H1 (cell line): ENCODE measurements at regions not wholly inside any gene's neighbourhood (a gene's known extent, or its start where the extent isn't known, plus 50 kb on each side); places are given as distances from the start of the nearest gene placed in this dataset.
A peak's percentile ranks its signal among the peaks of the same experiment; 100 is the strongest.

ENCODE experiments used
- CTCF ChIA-PET: fragments of 300-600 bp; sonication (Branson Sonifier 250); formaldehyde crosslinking; loops from one replicate; lab custom pipeline; 2021; ENCODE audit not compliant: partially characterized antibody; lab: Charles Lee
- POLR2A ChIA-PET: fragments of 300-600 bp; sonication (Branson Sonifier 250); formaldehyde crosslinking; loops from one replicate; lab custom pipeline; 2021; ENCODE audit warnings: inconsistent platforms; ENCODE audit not compliant: partially characterized antibody; lab: Charles Lee
- DNase-seq, 2 experiments: peaks; one replicate each; pipeline versions ENCODE4 v3.0.0 to v3.0.0-alpha.2; 2010 to 2022; ENCODE audit warnings: low spot score in 2 of 2, low read depth in 1 of 2, mixed read lengths in 1 of 2
- FAIRE-seq: peaks from 2 replicates; lab custom pipeline; 2011; peaks lifted over from hg19 to GRCh38; lab: Jason Lieb, UNC
- H2AFZ ChIP-seq: 2 replicates; pipeline ENCODE4 v1.8.1; 2012; ENCODE audit warnings: low read length, inconsistent platforms
- H2AK5ac ChIP-seq: 2 replicates; pipeline ENCODE4 v1.6.1; 2013; ENCODE audit warnings: low read depth, low read length
- H2BK120ac ChIP-seq: replicated peaks from 2 replicates; pipeline ENCODE3; 2013; ENCODE audit warnings: low read depth, low read length, inconsistent platforms
- H2BK12ac ChIP-seq: 2 replicates; pipeline ENCODE4 v1.6.1; 2013; ENCODE audit warnings: low read depth, low read length
- H2BK15ac ChIP-seq: 2 replicates; pipeline ENCODE4 v1.6.1; 2013; ENCODE audit warnings: low read length
- H2BK20ac ChIP-seq: 2 replicates; pipeline ENCODE4 v1.6.1; 2013; ENCODE audit warnings: low read length
- H2BK5ac ChIP-seq: 2 replicates; pipeline ENCODE4 v1.6.1; 2013; ENCODE audit warnings: low read depth, low read length
- H3K14ac ChIP-seq: 2 replicates; pipeline ENCODE4 v1.6.1; 2013; ENCODE audit warnings: inconsistent platforms; ENCODE audit not compliant: insufficient read length
- H3K18ac ChIP-seq: 2 replicates; pipeline ENCODE4 v1.6.1; 2013; ENCODE audit warnings: low read length; ENCODE audit errors: extremely low read depth
- H3K23ac ChIP-seq: 2 replicates; pipeline ENCODE4 v1.6.1; 2013; ENCODE audit warnings: inconsistent platforms; ENCODE audit not compliant: insufficient read length
- H3K23me2 ChIP-seq: 2 replicates; pipeline ENCODE4 v1.6.1; 2013; ENCODE audit warnings: low read depth, low read length
- H3K27ac ChIP-seq: 2 replicates; pipeline ENCODE4 v1.6.1; 2011; ENCODE audit warnings: low read depth, low read length, inconsistent platforms
- H3K27me3 ChIP-seq, 4 experiments: replicated peaks in 1 of 4; 1 replicate in 1 of 4; 2 replicates in 3 of 4; pipeline versions ENCODE4 v1.6.1 to v1.8.1; 2011 to 2013; ENCODE audit warnings: low read length in 3 of 4, mild to moderate bottlenecking in 3 of 4, inconsistent platforms in 2 of 4, mixed read lengths in 2 of 4, moderate library complexity in 1 of 4; ENCODE audit not compliant: control insufficient read depth in 3 of 4, insufficient read depth in 3 of 4; ENCODE audit errors: extremely low read depth in 1 of 4
- H3K36me3 ChIP-seq, 4 experiments: 2 replicates each; pipeline versions ENCODE4 v1.6.1 to v1.8.1; 2011 to 2013; ENCODE audit warnings: mild to moderate bottlenecking in 4 of 4, low read length in 3 of 4, moderate library complexity in 2 of 4, control low read depth in 1 of 4, inconsistent platforms in 1 of 4; ENCODE audit not compliant: insufficient read depth in 4 of 4, control insufficient read depth in 2 of 4
- H3K4ac ChIP-seq: replicated peaks from 2 replicates; pipeline ENCODE3; 2013; ENCODE audit warnings: low read length, low read depth, mixed read lengths, inconsistent platforms; ENCODE audit not compliant: insufficient read length
- H3K4me1 ChIP-seq, 4 experiments: replicated peaks in 1 of 4; 1 replicate in 1 of 4; 2 replicates in 3 of 4; pipeline versions ENCODE4 v1.6.1 to v1.8.1; 2011 to 2013; ENCODE audit warnings: low read length in 3 of 4, inconsistent platforms in 2 of 4, mixed read lengths in 1 of 4; ENCODE audit not compliant: insufficient read depth in 4 of 4, control insufficient read depth in 3 of 4
- H3K4me2 ChIP-seq, 2 experiments: 2 replicates each; pipeline versions ENCODE4 v1.6.1 to v1.8.1; 2011 to 2013; ENCODE audit warnings: low read depth in 2 of 2, low read length in 2 of 2, control low read depth in 1 of 2, inconsistent platforms in 1 of 2, mild to moderate bottlenecking in 1 of 2; ENCODE audit not compliant: insufficient read depth in 1 of 2
- H3K4me3 ChIP-seq, 4 experiments: fragments of 200-600, 300-600 bp in 1 of 4; sonication (generic), shearing (Covaris generic), sonication (Bioruptor Twin) in 1 of 4; 2 replicates each; pipeline versions ENCODE4 v1.5.1 to v1.8.1; 2011 to 2016; ENCODE audit warnings: low read length in 4 of 4, low read depth in 3 of 4, control low read depth in 2 of 4, inconsistent platforms in 2 of 4, mild to moderate bottlenecking in 2 of 4, mixed read lengths in 1 of 4, moderate library complexity in 1 of 4; ENCODE audit not compliant: insufficient read depth in 2 of 4; ENCODE audit errors: extremely low read depth in 1 of 4
- H3K56ac ChIP-seq: replicated peaks from 2 replicates; pipeline ENCODE3; 2013; ENCODE audit warnings: low read depth, mild to moderate bottlenecking, mixed read lengths, low read length, inconsistent platforms; ENCODE audit not compliant: insufficient read length
- H3K79me1 ChIP-seq: 2 replicates; pipeline ENCODE4 v1.6.1; 2013; ENCODE audit warnings: low read depth, low read length, control low read depth
- H3K79me2 ChIP-seq, 2 experiments: 2 replicates each; pipeline versions ENCODE4 v1.6.1 to v1.8.1; 2012 to 2013; ENCODE audit warnings: low read length in 2 of 2, mild to moderate bottlenecking in 2 of 2, inconsistent platforms in 1 of 2; ENCODE audit not compliant: insufficient read depth in 2 of 2, control insufficient read depth in 1 of 2
- H3K9ac ChIP-seq, 4 experiments: replicated peaks in 1 of 4; 1 replicate in 1 of 4; 2 replicates in 3 of 4; pipeline versions ENCODE4 v1.6.1 to v1.8.1; 2011 to 2013; ENCODE audit warnings: low read depth in 3 of 4, low read length in 3 of 4, control low read depth in 2 of 4, mild to moderate bottlenecking in 2 of 4, moderate library complexity in 2 of 4, inconsistent platforms in 1 of 4; ENCODE audit errors: extremely low read depth in 1 of 4
- H3K9me3 ChIP-seq, 2 experiments: 2 replicates each; pipeline versions ENCODE4 v1.6.1 to v1.8.1; 2012 to 2013; ENCODE audit warnings: mild to moderate bottlenecking in 2 of 2, moderate library complexity in 2 of 2, control low read depth in 1 of 2, inconsistent platforms in 1 of 2, low read depth in 1 of 2, low read length in 1 of 2, mixed read lengths in 1 of 2; ENCODE audit not compliant: insufficient read depth in 2 of 2
- H4K20me1 ChIP-seq, 2 experiments: replicated peaks in 1 of 2; 2 replicates each; pipeline versions ENCODE3 to v1.8.1; 2011 to 2013; ENCODE audit warnings: inconsistent platforms in 2 of 2, low read length in 2 of 2, mild to moderate bottlenecking in 1 of 2; ENCODE audit not compliant: insufficient read depth in 2 of 2, control insufficient read depth in 1 of 2
- H4K5ac ChIP-seq: 2 replicates; pipeline ENCODE4 v1.6.1; 2013; ENCODE audit warnings: low read length, low read depth, mixed read lengths, inconsistent platforms; ENCODE audit not compliant: insufficient read length
- H4K8ac ChIP-seq: 2 replicates; pipeline ENCODE4 v1.8.0; 2013; ENCODE audit warnings: mild to moderate bottlenecking, moderate library complexity, low read length, inconsistent platforms; ENCODE audit not compliant: insufficient read depth; ENCODE audit errors: extremely low read depth
- H4K91ac ChIP-seq: replicated peaks from 2 replicates; pipeline ENCODE3; 2013; ENCODE audit warnings: low read length, mixed read lengths, inconsistent platforms; ENCODE audit not compliant: insufficient read length
- BACH1 ChIP-seq: IDR thresholded peaks from 2 replicates; pipeline ENCODE4 v1.6.1; 2012; ENCODE audit warnings: low read length, improper control_type of control experiment
- BCL11A ChIP-seq, 2 experiments: IDR thresholded peaks; one replicate each; pipeline ENCODE4 v1.6.1; 2011; ENCODE audit warnings: low read depth in 2 of 2, low read length in 2 of 2, mild to moderate bottlenecking in 2 of 2
- BRCA1 ChIP-seq: IDR thresholded peaks from 2 replicates; pipeline ENCODE4 v1.6.1; 2012; ENCODE audit warnings: low read depth, low read length, improper control_type of control experiment
- CHD2 ChIP-seq: IDR thresholded peaks from 2 replicates; pipeline ENCODE4 v1.6.1; 2012; ENCODE audit warnings: low read length, improper control_type of control experiment
- CTBP2 ChIP-seq: IDR thresholded peaks from 2 replicates; pipeline ENCODE4 v1.7.0; 2011; ENCODE audit warnings: borderline replicate concordance, mild to moderate bottlenecking, moderate library complexity, mixed read lengths, low read length; ENCODE audit not compliant: insufficient read depth, insufficient read length
- HDAC2 ChIP-seq, 2 experiments: fragments of 300-600 bp in 1 of 2; sonication (generic) in 1 of 2; IDR thresholded peaks; 2 replicates each; pipeline ENCODE4 v1.6.1; 2011 to 2012; ENCODE audit warnings: low read depth in 2 of 2, low read length in 2 of 2, mild to moderate bottlenecking in 2 of 2, moderate library complexity in 2 of 2, borderline replicate concordance in 1 of 2, inconsistent platforms in 1 of 2
- KDM1A ChIP-seq: fragments of 200-600, 300-600 bp; sonication (generic); IDR thresholded peaks from 2 replicates; pipeline ENCODE4 v1.7.1; 2016; ENCODE audit warnings: mild to moderate bottlenecking, low read length, borderline replicate concordance
- POLR2AphosphoS5 ChIP-seq: IDR thresholded peaks from 2 replicates; pipeline ENCODE4 v1.6.1; 2011; ENCODE audit warnings: low read depth, low read length
- SRF ChIP-seq: IDR thresholded peaks from 2 replicates; pipeline ENCODE4 v1.6.1; 2011; ENCODE audit warnings: mild to moderate bottlenecking, low read depth, low read length, moderate library complexity
- TBP ChIP-seq: IDR thresholded peaks from 2 replicates; pipeline ENCODE4 v1.6.1; 2011; ENCODE audit warnings: low read depth, low read length, improper control_type of control experiment
- TEAD4 ChIP-seq: IDR thresholded peaks from 2 replicates; pipeline ENCODE4 v1.6.1; 2012; ENCODE audit warnings: low read depth, low read length, inconsistent platforms, mixed read lengths
- WGBS, 2 experiments: shearing (Covaris generic) in 1 of 2; methylation state at CpG; one replicate each; pipeline versions ENCODE4 v1.1.6 to v1.1.7; 2013 to 2015; ENCODE audit warnings: low lambda C conversion rate in 2 of 2, mixed read lengths in 2 of 2, inconsistent platforms in 1 of 2, low coverage in 1 of 2, missing lambda C conversion rate in 1 of 2; ENCODE audit not compliant: insufficient replicate concordance in 2 of 2, insufficient coverage in 1 of 2, insufficient read length in 1 of 2; ENCODE audit errors: extremely low coverage in 1 of 2, missing lambda C conversion rate in 1 of 2; 5-methylcytosine and 5-hydroxymethylcytosine counted together
- TF ChIP-seq, protein P1 (sequence below): IDR thresholded peaks from 2 replicates; pipeline ENCODE4 v1.6.1; 2012; ENCODE audit warnings: low read length, inconsistent platforms

DNA sequence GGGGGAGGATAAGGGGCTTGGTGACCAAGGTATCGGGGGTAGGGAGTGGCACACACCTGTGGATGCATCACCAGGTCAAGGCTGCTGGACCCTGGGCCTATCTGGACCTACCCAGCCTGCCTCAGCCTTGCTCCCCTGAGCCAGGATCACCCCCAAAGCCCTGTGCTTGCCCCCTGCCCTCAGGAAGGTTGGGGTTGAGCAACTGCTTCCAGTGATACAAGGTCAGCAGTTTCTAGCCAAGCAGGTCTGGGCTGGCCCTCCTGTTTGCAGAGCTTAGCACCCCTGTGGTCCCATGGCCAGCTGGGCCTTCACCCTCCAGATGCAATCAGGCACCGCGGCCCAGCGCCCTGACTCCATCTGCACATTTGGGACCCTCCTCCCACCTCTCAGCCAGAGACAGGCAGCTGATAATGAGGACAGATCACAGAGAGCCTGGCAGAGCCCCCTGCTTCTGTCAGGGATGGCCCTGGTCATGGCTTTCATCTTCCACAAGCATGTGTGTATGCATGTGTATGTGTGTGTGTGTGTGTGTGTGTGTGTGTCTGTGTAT lies 154.6 kb downstream of the TFCP2L1 start:
- Histone ChIP-seq H2BK15ac (0 out of 2 replicates have a peak overlapping the region, but pooled peaks have one; percentile 84), H2AK5ac (peak overlapping the region; percentile 77), H3K23me2 (peaks cover 7% of the 10 kb centered on the region; the same call in 1 of the 2 replicates), H4K20me1 (peaks cover 0 to 11% of the 10 kb centered on the region in 2 experiments), H4K5ac (no peak overlapping the region), H3K9ac (no peak overlapping the region), H2BK120ac (no peak overlapping the region), H3K18ac (no peak overlapping the region; the same call in 1 of the 2 replicates), H2BK12ac (peak overlapping the region; percentile 70; the same call in 1 of the 2 replicates), H2BK20ac (peak overlapping the region; percentile 75), H3K56ac (no peak overlapping the region), H3K36me3 (no peaks in the 10 kb centered on the region), H2BK5ac (no peak overlapping the region; the same call in 1 of the 2 replicates), H3K4me1 (peaks cover 3 to 26% (median 13%) of the 10 kb centered on the region in 4 experiments), H2AFZ (no peak overlapping the region), H3K79me1 (no peaks in the 10 kb centered on the region), H3K27ac (no peak overlapping the region), H4K8ac (no peak overlapping the region), H3K9me3 (no peaks in the 10 kb centered on the region), H3K79me2 (no peaks in the 10 kb centered on the region), H4K91ac (no peak overlapping the region), H3K27me3 (peaks cover 0 to 6% (median 2%) of the 10 kb centered on the region in 4 experiments; a peak in 2 of 7 replicates), H3K14ac (no peak overlapping the region), H3K4ac (no peak overlapping the region), H3K23ac (no peak overlapping the region), H3K4me2 (no peak overlapping the region), H3K4me3 (no peak overlapping the region)
- no peak for DNase-seq
- WGBS, 2 experiments = 96% methylated on average over 3 of the region's 4 CpGs; no CpG with 5 or more reads in 1 of the 2 experiments
- ChIA-PET CTCF (interaction anchor here (0.6 to 12.2 kb wide), 18 partner anchors 10 to 226 kb away, joined by 3 to 208 read pairs (median 10); no protein-coding TSS in a partner anchor), POLR2A (no interaction called here)
- no peak for FAIRE-seq
- TF ChIP-seq CHD2 = no peak
- no peak for TF ChIP-seq BRCA1
- TF ChIP-seq BCL11A (IDR thresholded peaks at IDR 0.05; ENCODE audit: low read depth in 2 of 2, low read length in 2 of 2) = no peak
- TF ChIP-seq HDAC2 (IDR thresholded peaks at IDR 0.05; ENCODE audit: borderline replicate concordance in 1 of 2, low read depth in 2 of 2, low read length in 2 of 2) = no peak
- TF ChIP-seq KDM1A = no peak
- no peak for TF ChIP-seq SRF
- TF ChIP-seq, protein P1, sequence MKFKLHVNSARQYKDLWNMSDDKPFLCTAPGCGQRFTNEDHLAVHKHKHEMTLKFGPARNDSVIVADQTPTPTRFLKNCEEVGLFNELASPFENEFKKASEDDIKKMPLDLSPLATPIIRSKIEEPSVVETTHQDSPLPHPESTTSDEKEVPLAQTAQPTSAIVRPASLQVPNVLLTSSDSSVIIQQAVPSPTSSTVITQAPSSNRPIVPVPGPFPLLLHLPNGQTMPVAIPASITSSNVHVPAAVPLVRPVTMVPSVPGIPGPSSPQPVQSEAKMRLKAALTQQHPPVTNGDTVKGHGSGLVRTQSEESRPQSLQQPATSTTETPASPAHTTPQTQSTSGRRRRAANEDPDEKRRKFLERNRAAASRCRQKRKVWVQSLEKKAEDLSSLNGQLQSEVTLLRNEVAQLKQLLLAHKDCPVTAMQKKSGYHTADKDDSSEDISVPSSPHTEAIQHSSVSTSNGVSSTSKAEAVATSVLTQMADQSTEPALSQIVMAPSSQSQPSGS = no peak
- TF ChIP-seq TEAD4 = no peak
- TF ChIP-seq BACH1 = no peak
- no peak for TF ChIP-seq POLR2AphosphoS5
- TF ChIP-seq TBP = no peak
- TF ChIP-seq CTBP2 = no peak
